HG03354 (cell line): ENCODE measurements at regions not wholly inside any gene's neighbourhood (a gene's known extent, or its start where the extent isn't known, plus 50 kb on each side); places are given as distances from the start of the nearest gene placed in this dataset.
"Not testable (repeated sequence)": the region's sequence is repeated elsewhere in the genome, so short reads cannot be mapped to it uniquely, and the experiment has no call there.

Experiments used
- ATAC-seq: cut with Tn5 transposase; IDR thresholded peaks from one replicate; pipeline ENCODE4 v1.9.1; 2021; ENCODE audit warnings: mild to moderate bottlenecking; ENCODE audit not compliant: unreplicated experiment, poor library complexity, severe bottlenecking

GRCh38 chr7:108627476-108628051 lies 57.9 kb downstream of the DNAJB9 start:
- no peak for ATAC-seq

- ATAC-seq = no peak
Measured at GRCh38 chr7:108628678-108629077, 59.0 kb downstream of the DNAJB9 start.

- no peak for ATAC-seq
Measured at GRCh38 chr7:108629651-108630400, 60.2 kb downstream of the DNAJB9 start.

GRCh38 chr7:108634036-108634435 lies 64.4 kb downstream of the DNAJB9 start:
- ATAC-seq = no peak

GRCh38 chr7:108634535-108634934 lies 64.9 kb downstream of the DNAJB9 start:
- no peak for ATAC-seq

- no peak for ATAC-seq
Measured at GRCh38 chr7:108637049-108637621, 67.5 kb downstream of the DNAJB9 start.

- ATAC-seq = no peak
Measured at GRCh38 chr7:108642126-108642525, 72.5 kb downstream of the DNAJB9 start.

- ATAC-seq = no peak
Measured at GRCh38 chr7:108643136-108643535, 73.5 kb downstream of the DNAJB9 start.

- no peak for ATAC-seq
Measured at GRCh38 chr7:108648989-108649388, 79.3 kb downstream of the DNAJB9 start.

- no peak for ATAC-seq
Measured at GRCh38 chr7:108650467-108650866, 80.8 kb downstream of the DNAJB9 start.

GRCh38 chr7:108652886-108653285 lies 83.2 kb downstream of the DNAJB9 start:
- no peak for ATAC-seq

- no peak for ATAC-seq
Measured at GRCh38 chr7:108653526-108653925, 83.9 kb downstream of the DNAJB9 start.

- ATAC-seq = not testable (repeated sequence)
Measured at GRCh38 chr7:108657140-108657726, 87.6 kb downstream of the DNAJB9 start.

- no peak for ATAC-seq
Measured at GRCh38 chr7:108659261-108659660, 89.6 kb downstream of the DNAJB9 start.

- ATAC-seq = no peak
Measured at GRCh38 chr7:108659867-108660266, 90.2 kb downstream of the DNAJB9 start.

- no peak for ATAC-seq
Measured at GRCh38 chr7:108660465-108660864, 90.8 kb downstream of the DNAJB9 start.

GRCh38 chr7:108662783-108663362 lies 93.2 kb downstream of the DNAJB9 start:
- ATAC-seq = no peak

GRCh38 chr7:108663701-108664100 lies 94.0 kb downstream of the DNAJB9 start:
- no peak for ATAC-seq

GRCh38 chr7:108667216-108667615 lies 97.5 kb downstream of the DNAJB9 start:
- no peak for ATAC-seq

- no peak for ATAC-seq
Measured at GRCh38 chr7:108669958-108670357, 100.3 kb downstream of the DNAJB9 start.
